RCC 7860 (cell line): ENCODE measurements at regions not wholly inside any gene's neighbourhood (a gene's known extent, or its start where the extent isn't known, plus 50 kb on each side); places are given as distances from the start of the nearest gene placed in this dataset.
"Not testable (repeated sequence)": the region's sequence is repeated elsewhere in the genome, so short reads cannot be mapped to it uniquely, and the experiment has no call there.

Source experiments
- DNase-seq: peaks from one replicate; pipeline ENCODE4 v3.0.0-alpha.2; 2015; ENCODE audit warnings: low spot score
- FAIRE-seq: peaks from 2 replicates; lab custom pipeline; 2012; peaks lifted over from hg19 to GRCh38; lab: Jason Lieb, UNC

DNA sequence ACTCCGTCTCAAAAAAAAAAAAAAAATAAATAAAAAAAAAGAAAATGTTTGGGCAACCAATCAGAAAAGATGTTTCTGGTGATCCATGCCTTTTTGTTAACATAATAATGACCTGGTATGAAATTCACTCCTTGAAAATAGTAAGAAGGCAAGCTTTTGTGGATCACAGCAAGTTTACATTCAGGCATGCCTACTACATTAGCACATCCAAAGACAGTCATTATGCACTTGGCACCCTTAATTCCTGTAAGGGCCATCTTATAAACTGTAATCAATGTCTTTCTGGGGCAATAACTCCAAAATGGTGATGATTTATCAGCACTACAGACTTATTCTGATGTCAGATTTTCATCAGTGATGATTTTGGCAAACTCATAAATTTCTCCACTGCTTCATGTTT is 1871.6 kb upstream of the AGA start:
- DNase-seq (no peak), FAIRE-seq (no peak)

DNA sequence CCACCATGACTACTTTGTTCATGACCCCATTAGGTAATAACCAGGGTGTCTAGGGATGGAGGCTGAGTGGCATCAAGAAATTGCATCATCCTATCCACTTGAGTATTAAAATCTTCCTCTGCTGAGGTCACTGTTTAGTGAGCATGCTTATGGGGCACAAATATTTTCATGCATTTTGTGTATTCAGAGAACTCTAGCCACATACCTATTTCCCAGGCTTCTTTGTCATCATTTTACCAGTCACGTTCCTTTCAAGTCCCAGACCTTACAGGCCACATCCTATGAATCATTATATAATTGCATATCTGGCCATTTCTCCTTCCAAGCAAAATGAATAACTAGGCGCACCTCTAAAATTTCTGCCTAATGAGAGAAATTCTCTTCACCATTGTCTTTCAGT is 1882.9 kb upstream of the AGA start:
- FAIRE-seq (no peak), DNase-seq (no peak)

- no peak for FAIRE-seq
- no peak for DNase-seq
Measured at GRCh38 chr4:179328627-179329026, 1886.4 kb upstream of the AGA start.

DNA sequence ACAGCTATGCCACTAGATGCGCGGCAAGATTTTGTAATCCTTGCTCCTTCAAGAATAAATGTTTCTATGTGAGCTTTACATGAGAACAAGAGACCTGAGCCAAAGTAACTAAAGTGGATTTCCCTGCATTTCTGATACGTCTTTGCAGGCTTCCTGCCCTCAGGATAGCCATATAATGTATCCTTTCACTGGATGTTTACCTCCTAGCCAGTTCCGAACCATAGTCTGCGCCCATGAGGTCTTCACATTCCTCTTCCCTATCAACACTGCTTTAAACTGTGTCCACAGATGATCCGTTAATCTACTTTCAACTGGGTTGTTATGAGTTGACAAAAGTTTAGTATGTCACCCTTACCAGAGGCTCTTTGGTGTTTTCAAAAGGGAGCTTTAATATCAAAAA is 1889.1 kb upstream of the AGA start:
- FAIRE-seq (no peak), DNase-seq (no peak)

DNA sequence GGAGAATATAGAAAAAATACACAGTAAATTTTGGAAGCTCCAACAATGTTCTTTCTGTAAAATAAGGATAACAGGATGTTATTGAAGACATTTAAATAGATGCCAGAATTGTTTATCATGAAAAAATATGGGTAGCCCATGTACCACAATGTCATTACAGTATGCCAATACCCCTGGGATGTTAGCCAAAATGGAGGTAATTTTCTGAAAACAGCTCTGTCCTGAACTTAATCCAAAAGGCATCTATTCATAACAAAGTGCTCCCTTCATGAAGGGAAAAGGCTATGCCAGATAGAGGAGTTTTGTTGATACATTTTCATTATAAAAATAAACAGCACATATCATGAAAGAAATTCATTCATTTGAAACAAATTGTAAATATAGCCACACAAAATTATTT is 1902.6 kb upstream of the AGA start:
- FAIRE-seq = no peak

DNA sequence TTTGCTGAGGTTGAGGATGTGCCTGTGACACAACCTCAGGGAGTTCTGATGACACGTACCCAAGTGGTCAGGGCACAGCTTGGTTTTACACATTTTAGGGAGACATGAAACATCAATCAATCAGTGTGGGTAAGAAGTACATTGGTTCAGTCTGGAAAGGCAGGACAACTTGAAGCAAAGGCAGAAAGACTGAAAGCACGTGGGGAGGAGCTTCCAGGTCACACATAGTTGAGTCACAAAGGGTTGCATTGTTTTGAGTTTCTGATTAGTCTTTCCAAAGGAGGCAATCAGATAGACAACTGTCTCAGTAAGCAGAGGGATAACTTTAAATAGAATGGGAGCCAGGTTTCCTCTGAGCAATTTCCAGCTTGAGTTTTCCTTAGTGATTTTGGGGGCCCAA is 1910.0 kb upstream of the AGA start:
- no peak for DNase-seq
- FAIRE-seq = no peak

More for the DNA sequence above, 1902.6 kb upstream of the AGA start:
- DNase-seq = no peak

DNA sequence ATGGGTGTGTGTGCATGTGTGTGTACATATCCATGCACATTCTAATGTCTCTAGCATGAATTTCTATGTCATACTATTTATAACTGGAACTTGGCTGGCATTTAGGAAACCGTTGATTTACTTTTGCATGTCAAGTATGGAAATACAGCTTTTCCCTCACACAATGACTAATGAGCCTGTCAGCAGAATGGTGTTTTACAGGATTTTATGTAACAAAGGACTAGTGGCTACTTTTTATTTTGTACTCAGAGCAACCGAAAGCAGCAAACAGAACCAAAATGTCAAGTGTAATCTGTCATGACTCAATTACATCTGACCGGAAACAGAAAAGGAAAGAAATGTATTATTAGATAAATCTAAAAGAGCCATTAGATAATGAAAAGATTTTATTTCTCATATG is 1911.5 kb upstream of the AGA start:
- DNase-seq = no peak
- no peak for FAIRE-seq

- FAIRE-seq (no peak), DNase-seq (no peak)
Measured at GRCh38 chr4:179361978-179362486, 1919.8 kb upstream of the AGA start.

DNA sequence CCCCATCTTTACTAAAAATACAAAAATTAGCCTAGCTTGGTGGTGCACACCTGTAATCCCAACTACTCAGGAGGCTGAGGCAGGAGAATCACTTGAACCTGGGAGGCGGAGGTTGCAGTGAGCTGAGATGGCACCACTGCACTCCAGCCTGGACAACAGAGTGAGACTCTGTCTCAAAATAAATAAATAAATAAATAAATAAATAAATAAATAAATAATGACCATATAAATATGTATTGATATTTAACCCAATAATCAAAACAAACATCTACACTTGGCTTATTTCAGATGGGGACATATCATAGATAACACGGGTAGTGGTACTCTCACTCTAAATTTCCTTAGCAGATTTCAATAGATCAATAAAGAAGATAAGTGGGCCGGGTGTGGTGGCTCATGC is 1923.7 kb upstream of the AGA start:
- FAIRE-seq = not testable (repeated sequence)

GRCh38 chr4:179372242-179372641 is 1930.0 kb upstream of the AGA start:
- no peak for DNase-seq
- no peak for FAIRE-seq

More for the DNA sequence above, 1923.7 kb upstream of the AGA start:
- DNase-seq = not testable (repeated sequence)

- no peak for DNase-seq
- no peak for FAIRE-seq
Measured at GRCh38 chr4:179372746-179373145, 1930.5 kb upstream of the AGA start.

- FAIRE-seq, DNase-seq: not testable (repeated sequence)
Measured at GRCh38 chr4:179378847-179379246, 1936.6 kb upstream of the AGA start.

GRCh38 chr4:179392787-179393186 is 1950.5 kb upstream of the AGA start:
- no peak for FAIRE-seq

DNA sequence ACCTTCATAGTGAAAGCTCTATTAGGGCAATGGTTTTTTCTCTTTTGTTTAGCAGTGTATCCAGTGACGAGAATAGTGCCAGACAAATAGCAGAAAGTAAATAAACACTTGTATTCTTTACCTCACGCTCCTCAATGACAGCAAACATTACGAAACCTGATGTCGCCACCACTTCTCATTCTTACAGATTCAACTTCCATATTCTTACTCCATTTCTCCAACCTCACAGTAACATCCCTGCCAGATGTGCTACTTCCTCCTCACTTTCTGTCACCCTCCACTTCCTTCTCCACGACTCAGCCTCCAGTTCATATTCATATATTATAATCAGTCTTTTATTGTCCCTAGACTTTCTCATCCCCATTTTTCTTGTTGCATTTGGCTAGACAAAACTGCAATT is 1956.2 kb upstream of the AGA start:
- FAIRE-seq (no peak), DNase-seq (no peak)

More at GRCh38 chr4:179392787-179393186, 1950.5 kb upstream of the AGA start:
- DNase-seq = no peak

DNA sequence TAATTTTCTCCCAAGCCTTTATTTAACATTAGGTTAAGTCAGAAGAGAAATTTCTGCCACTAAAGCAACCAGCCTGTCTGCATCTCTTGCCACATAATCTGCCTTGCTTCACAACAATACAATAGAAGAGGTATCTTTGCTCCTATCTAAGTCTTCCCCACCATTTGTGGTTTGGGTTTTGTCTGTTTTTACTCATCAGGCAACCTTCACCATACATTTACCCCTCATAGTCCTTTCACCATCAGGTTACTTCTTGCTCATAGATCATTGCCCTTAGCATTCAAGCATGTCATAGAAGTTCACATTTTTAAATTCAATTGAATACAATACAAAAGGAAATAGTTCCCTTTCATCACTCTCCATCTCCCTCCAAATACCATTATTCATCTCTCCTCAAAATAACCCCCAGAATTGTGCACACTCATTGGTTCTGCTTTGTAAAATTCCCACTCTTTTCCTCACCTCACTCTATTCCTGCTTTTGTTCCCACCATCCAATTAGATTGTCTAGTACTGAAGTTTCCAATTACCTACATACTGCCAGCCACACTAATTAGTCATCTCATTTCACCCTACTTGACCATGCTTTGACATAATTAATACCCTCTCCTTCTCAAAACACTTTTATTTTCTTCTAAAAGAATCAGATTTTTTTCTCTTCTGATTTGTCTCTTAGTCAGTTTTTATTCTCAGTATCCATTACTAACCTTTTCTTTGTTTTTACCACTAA is 1957.0 kb upstream of the AGA start:
- DNase-seq (no peak), FAIRE-seq (no peak)

DNA sequence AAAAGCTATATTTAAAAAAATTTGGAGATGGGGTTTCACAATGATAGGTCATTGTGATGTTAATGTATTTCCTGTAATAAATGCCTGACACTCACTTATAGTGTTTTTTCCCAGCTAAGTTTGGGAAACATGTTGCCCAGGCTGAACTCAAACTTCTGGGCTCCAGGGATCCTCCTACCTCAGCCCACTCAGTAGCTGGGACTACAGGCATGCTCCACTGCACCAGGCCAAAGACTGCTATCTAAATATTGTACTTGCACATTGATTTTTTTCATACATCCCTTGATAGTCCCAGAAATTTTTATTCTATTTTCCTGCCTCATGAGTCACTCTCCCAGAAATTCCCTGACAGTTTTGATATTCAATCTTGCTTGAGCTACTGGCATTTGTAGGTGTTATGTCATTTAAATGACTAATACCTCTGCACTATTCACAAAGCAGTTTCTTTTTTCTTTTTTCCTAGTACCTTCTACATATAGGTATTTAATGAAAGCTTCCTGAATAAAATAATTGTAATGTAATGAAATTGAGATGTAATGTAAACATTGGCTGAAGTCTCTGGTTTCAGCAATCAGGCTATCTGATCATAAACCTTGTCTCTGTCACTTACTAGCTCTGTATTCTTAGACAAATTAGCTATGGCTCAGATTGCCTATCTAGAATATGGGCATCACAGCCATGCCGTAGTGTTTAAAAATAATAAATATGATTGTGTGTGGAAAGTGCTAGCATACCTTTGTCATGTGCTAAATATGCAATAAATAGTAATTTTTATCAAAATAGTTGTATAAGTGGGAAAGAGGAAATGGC is 1973.0 kb upstream of the AGA start:
- peak; percentile 37 for DNase-seq
- no peak for FAIRE-seq

DNA sequence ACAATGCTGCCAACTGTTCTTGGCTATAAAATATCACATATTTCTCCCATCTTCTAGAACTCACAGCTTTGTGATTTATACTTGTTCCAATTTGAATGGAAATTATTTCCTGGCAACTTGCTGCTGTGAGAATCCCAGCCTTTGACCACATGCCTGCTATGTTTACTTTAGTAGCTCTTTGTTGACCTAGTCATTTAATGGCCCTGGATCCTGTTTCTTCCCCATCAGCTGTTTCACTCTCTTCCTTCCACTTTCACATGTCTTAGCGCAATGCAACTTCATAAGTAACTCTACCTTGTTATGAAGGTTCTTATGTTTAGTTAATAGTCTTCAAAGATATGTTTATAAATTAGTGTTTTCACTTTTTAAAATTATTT is 1973.6 kb upstream of the AGA start:
- FAIRE-seq (no peak), DNase-seq (no peak)

DNA sequence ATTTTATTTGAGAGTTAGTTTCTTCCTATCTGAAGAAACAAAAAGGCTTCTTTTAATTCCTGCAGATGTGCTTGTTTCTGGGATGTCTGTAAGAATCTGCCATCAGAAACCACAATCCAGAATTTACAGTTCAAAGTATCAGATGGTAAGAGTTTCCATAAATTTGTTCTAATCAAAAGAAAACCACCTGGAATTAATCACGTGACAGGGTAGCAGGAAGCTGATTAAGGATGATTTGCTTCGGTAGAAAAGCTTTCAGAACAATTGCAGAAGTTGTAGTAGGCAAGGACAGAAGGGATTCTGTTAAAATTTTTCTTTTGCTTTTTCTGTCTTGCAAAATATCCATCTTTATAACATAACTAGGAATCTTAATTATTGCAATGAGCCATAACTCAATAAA is 1975.1 kb upstream of the AGA start:
- no peak for FAIRE-seq
- DNase-seq = no peak

DNA sequence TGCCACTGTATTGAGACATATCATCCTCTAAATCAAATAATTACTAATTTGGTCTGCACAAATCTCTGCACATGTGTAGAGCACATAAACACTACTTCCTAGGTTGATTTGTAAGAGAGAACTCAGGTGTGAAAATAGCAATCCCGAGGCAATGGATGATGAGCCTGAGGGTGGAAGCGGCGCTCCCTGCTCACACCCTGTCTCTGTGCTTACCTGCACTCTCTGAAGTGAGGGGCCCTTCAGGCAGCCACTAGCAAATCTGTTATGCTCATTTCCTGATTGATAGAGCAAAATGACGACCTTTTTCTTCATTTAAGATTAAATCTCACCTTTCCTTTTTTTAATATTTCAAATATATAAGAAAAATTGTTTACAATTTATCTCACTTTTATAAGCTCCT is 1995.7 kb upstream of the AGA start:
- DNase-seq = no peak
- FAIRE-seq = no peak

GRCh38 chr4:179441596-179441995 is 1999.4 kb upstream of the AGA start:
- DNase-seq (no peak), FAIRE-seq (no peak)

- DNase-seq = no peak
- no peak for FAIRE-seq
Measured at GRCh38 chr4:179447308-179447707, 2005.1 kb upstream of the AGA start.
